Ovary (tissue), 7 donors: ENCODE measurements at regions not wholly inside any gene's neighbourhood (a gene's known extent, or its start where the extent isn't known, plus 50 kb on each side); places are given as distances from the start of the nearest gene placed in this dataset.

Source experiments
- DNase-seq, 5 donors: peaks; one replicate each; pipeline ENCODE4 v3.0.0-alpha.2; 2019 to 2020
- H3K27ac ChIP-seq, 2 donors: fragments of 200-600 bp; one replicate each; pipeline versions ENCODE4 v1.5.1 to v1.8.0; 2019 to 2022
- H3K27me3 ChIP-seq: fragments of 200-600 bp; one replicate; pipeline ENCODE4 v1.8.0; 2022
- H3K36me3 ChIP-seq: fragments of 200-600 bp; sonication (generic); one replicate; pipeline ENCODE4 v1.5.1; 2019
- H3K4me1 ChIP-seq: one replicate; pipeline ENCODE4 v1.8.1; 2013; ENCODE audit warnings: mild to moderate bottlenecking, moderate library complexity; ENCODE audit not compliant: insufficient read depth
- H3K4me3 ChIP-seq: fragments of 200-600 bp; sonication (generic); one replicate; pipeline ENCODE4 v1.5.1; 2017
- H3K9me3 ChIP-seq, 2 donors: fragments of 200-600 bp in 1 of 2; sonication (generic) in 1 of 2; one replicate each; pipeline versions ENCODE4 v1.5.1 to v1.8.1; 2013 to 2019; ENCODE audit warnings: mild to moderate bottlenecking in 1 of 2, moderate library complexity in 1 of 2
- CTCF ChIP-seq, 3 donors: fragments of 450-650 bp in 2 of 3; fragments of 200-600 bp in 1 of 3; IDR thresholded peaks; one replicate each; pipeline versions ENCODE4 v1.5.1 to v1.8.0; 2016 to 2022; ENCODE audit warnings: antibody characterized with exemption in 3 of 3, mild to moderate bottlenecking in 1 of 3
- EP300 ChIP-seq: sonication (generic); formaldehyde crosslinking; IDR thresholded peaks from one replicate; pipeline ENCODE4 v1.6.1; 2017; ENCODE audit warnings: antibody characterized with exemption
- POLR2A ChIP-seq: fragments of 450-650 bp; IDR thresholded peaks from one replicate; pipeline ENCODE4 v1.6.1; 2017; ENCODE audit warnings: antibody characterized with exemption, mild to moderate bottlenecking, moderate library complexity
- WGBS, 3 donors: extraction: QIAGEN DNeasy Blood & Tissue Kit in 1 of 3; methylation state at CpG; one replicate each; pipeline versions ENCODE4 v1.1.5 to v1.1.7; 2013 to 2017; 5-methylcytosine and 5-hydroxymethylcytosine counted together
- intact Hi-C, 4 donors: fragments of 100-400 bp; cut with DNase I; formaldehyde crosslinking; loops; one replicate each; pipeline versions ENCODE4 v1.11.0 to v1.15.1; 2022 to 2023
- donor health status: DM: no; HTN: no; CAD: no; lungs with moderate emphysema.
- donor health status: DM: no; HTN: no; CAD: no.
- donor health status: Bipolar disorder and iron deficiency.
- donor health status: DM: no; HTN: no; CAD: no.
- donor health status: DM: yes; HTN: yes; CAD: no.

- no peak overlapping the region for H3K4me3 ChIP-seq
- no peaks in the 10 kb centered on the region for H3K27me3 ChIP-seq
- intact Hi-C loops, result no loop called here
- no peak for DNase-seq
- TF ChIP-seq POLR2A (no peak), CTCF (IDR thresholded peaks at IDR 0.05) (no peak), EP300 (no peak)
- 82 to 88% (median 82%) methylated on average over 3 of the region's 3 CpGs for WGBS, 3 donors
- no peaks in the 10 kb centered on the region for H3K36me3 ChIP-seq
- H3K4me1 ChIP-seq, result peaks cover 4% of the 10 kb centered on the region
- H3K27ac ChIP-seq, result no peak overlapping the region
- no peaks in the 10 kb centered on the region for H3K9me3 ChIP-seq
These were observed 120.6 kb downstream of the LY86 start for GRCh38 chr6:6709106-6709505.

- no peak for TF ChIP-seq CTCF (IDR thresholded peaks at IDR 0.05)
- no peak for TF ChIP-seq POLR2A
- TF ChIP-seq EP300, result no peak
- H3K4me1 ChIP-seq, result peaks cover 4% of the 10 kb centered on the region
- WGBS, 3 donors, result 79 to 80% (median 80%) methylated on average over 7 of the region's 7 CpGs
- H3K36me3 ChIP-seq, result no peaks in the 10 kb centered on the region
- no peaks in the 10 kb centered on the region for H3K9me3 ChIP-seq
- intact Hi-C loops, result no loop called here
- H3K27me3 ChIP-seq, result no peaks in the 10 kb centered on the region
- no peak overlapping the region for H3K4me3 ChIP-seq
- no peak for DNase-seq
- H3K27ac ChIP-seq, result no peak overlapping the region
These were observed 122.7 kb downstream of the LY86 start for GRCh38 chr6:6711031-6711785.

- no peaks in the 10 kb centered on the region for H3K27me3 ChIP-seq
- H3K27ac ChIP-seq, result no peak overlapping the region
- DNase-seq, result no peak
- no peaks in the 10 kb centered on the region for H3K36me3 ChIP-seq
- H3K4me3 ChIP-seq, result no peak overlapping the region
- TF ChIP-seq EP300, result no peak
- TF ChIP-seq CTCF (IDR thresholded peaks at IDR 0.05), result no peak
- no peak for TF ChIP-seq POLR2A
- 76 to 84% (median 81%) methylated on average over 7 of the region's 7 CpGs for WGBS, 3 donors
- intact Hi-C loops, result no loop called here
- peaks cover 4% of the 10 kb centered on the region for H3K4me1 ChIP-seq
- H3K9me3 ChIP-seq, result no peaks in the 10 kb centered on the region
These were observed 123.4 kb downstream of the LY86 start for GRCh38 chr6:6711832-6712448.

GRCh38 chr6:6712449-6713403 lies 124.2 kb downstream of the LY86 start:
- 56 to 63% (median 60%) methylated on average over 25 of the region's 25 CpGs for WGBS, 3 donors
- no peak for DNase-seq
- Histone ChIP-seq H3K27ac (no peak overlapping the region), H3K27me3 (no peaks in the 10 kb centered on the region), H3K36me3 (no peaks in the 10 kb centered on the region), H3K9me3 (no peaks in the 10 kb centered on the region), H3K4me3 (no peak overlapping the region), H3K4me1 (peaks cover 4% of the 10 kb centered on the region)
- intact Hi-C loops, result no loop called here
- TF ChIP-seq EP300 (no peak), POLR2A (no peak), CTCF (IDR thresholded peaks at IDR 0.05) (no peak)
